HG02981 (cell line): ENCODE measurements at regions not wholly inside any gene's neighbourhood (a gene's known extent, or its start where the extent isn't known, plus 50 kb on each side); places are given as distances from the start of the nearest gene placed in this dataset.
"Not testable (repeated sequence)": the region's sequence is repeated elsewhere in the genome, so short reads cannot be mapped to it uniquely, and the experiment has no call there.

Experiments used
- ATAC-seq: cut with Tn5 transposase; IDR thresholded peaks from one replicate; pipeline ENCODE4 v1.9.1; 2021; ENCODE audit warnings: mild to moderate bottlenecking, moderate library complexity; ENCODE audit not compliant: unreplicated experiment

GRCh38 chr7:155395176-155395797 is 62.6 kb upstream of the EN2 start:
- no peak for ATAC-seq

- ATAC-seq = no peak
Observed at GRCh38 chr7:155396661-155397060, 61.3 kb upstream of the EN2 start.

DNA sequence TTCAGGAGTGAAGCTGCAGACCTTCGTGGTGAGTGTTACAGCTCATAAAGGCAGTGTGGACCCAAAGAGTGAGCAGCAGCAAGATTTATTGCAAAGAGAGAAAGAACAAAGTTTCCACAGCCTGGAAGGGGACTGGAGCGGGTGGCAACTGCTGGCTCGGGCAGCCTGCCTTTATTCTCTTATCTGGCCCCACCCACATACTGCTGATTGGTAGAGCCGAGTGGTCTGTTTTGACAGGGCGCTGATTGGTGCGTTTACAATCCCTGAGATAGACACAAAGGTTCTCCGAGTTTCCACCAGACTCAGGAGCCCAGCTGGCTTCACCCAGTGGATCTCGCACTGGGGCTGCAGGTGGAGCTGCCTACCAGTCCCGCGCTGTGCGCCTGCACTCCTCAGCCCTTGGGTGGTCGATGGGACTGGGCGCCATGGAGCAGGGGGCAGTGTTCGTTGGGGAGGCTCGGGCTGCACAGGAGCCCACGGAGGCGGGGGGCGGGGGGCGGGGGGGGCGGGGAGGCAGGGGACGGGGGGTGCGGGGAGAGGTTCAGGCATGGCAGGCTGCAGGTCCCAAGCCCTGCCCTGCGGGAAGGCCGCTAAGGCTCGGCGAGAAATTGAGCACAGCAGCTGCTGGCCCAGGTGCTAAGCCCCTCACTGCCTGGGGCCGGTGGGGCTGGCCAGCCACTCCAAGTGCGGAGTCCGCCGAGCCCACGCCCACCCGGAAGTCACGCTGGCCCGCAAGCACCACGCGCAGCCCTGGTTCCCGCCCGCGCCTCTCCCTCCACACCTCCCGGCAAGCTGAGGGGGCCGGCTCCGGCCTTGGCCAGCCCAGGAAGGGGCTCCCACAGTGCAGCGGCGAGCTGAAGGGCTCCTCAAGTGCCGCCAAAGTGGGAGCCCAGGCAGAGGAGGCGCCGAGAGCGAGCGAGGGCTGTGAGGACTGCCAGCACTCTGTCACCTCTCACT is 59.9 kb upstream of the EN2 start:
- ATAC-seq = not testable (repeated sequence)

DNA sequence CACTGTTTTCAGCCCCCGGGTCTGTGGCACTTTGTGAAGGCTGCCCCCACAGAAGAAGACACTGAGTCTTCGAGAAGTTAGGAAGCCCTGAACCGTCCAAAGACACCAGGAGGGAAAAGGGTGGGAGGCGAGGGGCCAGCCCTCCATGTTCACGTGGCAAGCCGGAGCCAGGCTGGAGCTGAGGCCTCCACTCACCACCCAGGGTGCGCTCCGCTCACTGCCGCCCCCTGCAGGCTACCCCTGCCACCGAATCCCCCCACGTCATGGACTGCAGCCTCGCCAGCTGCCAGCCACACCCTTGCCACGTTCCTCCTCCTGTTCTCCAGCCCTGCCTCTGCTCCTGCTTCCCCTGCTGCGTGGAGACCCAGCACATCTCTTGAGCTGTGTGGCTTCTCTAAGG is 59.0 kb upstream of the EN2 start:
- ATAC-seq = no peak

DNA sequence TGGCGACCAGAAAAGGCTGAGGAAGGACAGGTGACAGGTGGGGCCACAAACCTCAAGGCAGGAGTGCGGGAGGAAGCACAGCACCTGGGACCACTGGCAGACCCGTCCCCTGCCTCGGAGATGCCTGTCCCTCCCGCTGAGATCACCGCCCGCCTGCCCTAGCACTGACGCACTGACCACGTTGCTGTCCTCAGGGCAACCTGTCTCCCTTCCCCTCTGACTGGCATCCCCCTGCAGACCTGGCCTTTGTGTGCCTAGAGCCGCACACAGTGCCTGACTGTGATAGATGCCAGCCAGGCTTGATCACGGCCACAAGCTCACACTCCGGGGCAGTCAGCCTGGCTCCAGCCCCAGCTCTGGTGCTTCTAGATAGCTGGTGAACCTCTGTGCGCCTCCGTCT is 58.4 kb upstream of the EN2 start:
- no peak for ATAC-seq

DNA sequence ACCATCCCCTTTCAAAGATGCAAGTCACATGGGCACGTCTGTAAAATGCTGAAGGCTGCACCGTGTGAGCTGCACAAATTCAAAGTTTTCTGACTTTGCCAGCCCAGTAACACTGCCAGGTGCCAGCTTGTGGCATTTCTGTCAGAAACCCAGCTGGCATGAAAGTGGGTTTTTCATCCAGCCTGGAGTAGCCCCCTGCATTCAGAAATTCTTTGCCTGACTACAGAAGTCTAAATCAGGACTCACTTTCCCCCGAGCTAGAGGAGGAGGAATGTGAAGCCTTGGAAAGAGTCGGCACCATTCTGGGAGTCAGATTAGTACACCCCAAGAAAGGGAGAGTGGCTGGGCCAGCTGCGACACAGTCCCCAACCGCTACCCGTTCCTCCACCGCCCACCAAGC is 56.7 kb upstream of the EN2 start:
- ATAC-seq = no peak

GRCh38 chr7:155401884-155402283 is 56.0 kb upstream of the EN2 start:
- ATAC-seq = no peak

- no peak for ATAC-seq
Observed at GRCh38 chr7:155402941-155403340, 55.0 kb upstream of the EN2 start.

DNA sequence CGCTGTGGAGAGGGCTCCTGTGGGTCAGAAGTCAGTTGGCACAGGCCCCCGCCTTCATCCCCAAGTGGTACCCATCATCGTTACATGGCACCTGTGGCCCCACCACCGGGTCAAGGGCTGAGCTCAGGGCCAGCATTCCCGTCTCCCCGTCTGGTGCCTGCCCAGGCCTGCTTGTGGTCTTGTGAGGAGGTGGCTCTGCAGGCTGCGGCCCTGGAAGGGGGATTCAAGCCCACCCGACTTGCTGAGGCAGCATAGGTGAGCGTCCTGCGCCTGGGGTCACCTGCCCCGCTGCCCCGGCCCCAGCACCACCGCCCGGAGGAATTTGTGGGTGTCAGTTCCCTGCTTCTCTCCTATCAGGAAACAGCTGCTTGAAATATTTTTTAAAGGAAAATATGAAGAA is 53.0 kb upstream of the EN2 start:
- ATAC-seq = no peak

GRCh38 chr7:155405399-155406318 is 52.3 kb upstream of the EN2 start:
- ATAC-seq = no peak

DNA sequence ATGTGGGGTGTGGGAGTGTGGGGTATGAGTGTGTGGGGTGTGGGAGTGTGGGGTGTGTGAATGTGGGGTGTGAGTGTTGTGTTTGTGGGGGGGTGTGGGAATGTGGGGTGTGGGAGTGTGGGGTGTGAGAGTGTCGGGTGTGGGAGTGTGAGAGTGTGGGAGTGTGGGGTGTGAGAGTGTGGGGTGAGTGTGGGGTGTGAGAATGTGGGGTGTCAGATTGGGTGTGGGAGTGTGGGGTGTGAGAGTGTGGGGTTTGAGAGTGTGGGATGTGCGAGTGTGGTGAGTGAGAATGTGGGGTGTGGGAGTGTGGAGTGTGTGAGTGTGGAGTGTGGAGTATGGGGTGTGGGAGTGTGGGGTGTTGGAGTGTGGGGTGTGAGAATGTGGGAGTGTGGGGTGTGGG is 50.1 kb upstream of the EN2 start:
- no peak for ATAC-seq
